Upper lobe of left lung (tissue), 6 donors: ENCODE measurements at regions not wholly inside any gene's neighbourhood (a gene's known extent, or its start where the extent isn't known, plus 50 kb on each side); places are given as distances from the start of the nearest gene placed in this dataset.

Source experiments
- ATAC-seq, 2 donors: fragments of 200-7000 bp; cut with Tn5 transposase; one replicate each; pipeline ENCODE4 v1.9.1; 2022; ENCODE audit warnings: mild to moderate bottlenecking in 2 of 2, moderate library complexity in 2 of 2; ENCODE audit not compliant: low FRiP score in 2 of 2
- DNase-seq, 2 donors: peaks; one replicate each; pipeline ENCODE4 v3.0.0-alpha.2; 2019 to 2020
- H3K27ac ChIP-seq, 4 donors: fragments of 200-600 bp; sonication (generic); one replicate each; pipeline ENCODE4 v1.5.1; 2016 to 2019
- H3K27me3 ChIP-seq, 4 donors: fragments of 200-600 bp; sonication (generic); one replicate each; pipeline ENCODE4 v1.5.1; 2017 to 2019
- H3K36me3 ChIP-seq, 4 donors: fragments of 200-600 bp; sonication (generic); one replicate each; pipeline ENCODE4 v1.5.1; 2016 to 2019
- H3K4me1 ChIP-seq, 4 donors: fragments of 200-600 bp; sonication (generic); one replicate each; pipeline ENCODE4 v1.5.1; 2018 to 2019
- H3K4me3 ChIP-seq, 4 donors: fragments of 200-600 bp; sonication (generic); one replicate each; pipeline ENCODE4 v1.5.1; 2017 to 2019; ENCODE audit warnings: mild to moderate bottlenecking in 2 of 4, moderate library complexity in 1 of 4
- H3K9me3 ChIP-seq, 4 donors: fragments of 200-600 bp; sonication (generic); one replicate each; pipeline ENCODE4 v1.5.1; 2018 to 2019
- EP300 ChIP-seq, 4 donors: sonication (generic); formaldehyde crosslinking; IDR thresholded peaks; one replicate each; pipeline ENCODE4 v1.5.1; 2017; ENCODE audit warnings: antibody characterized with exemption in 4 of 4, control low read depth in 2 of 4
- POLR2A ChIP-seq, 4 donors: fragments of 450-650 bp; IDR thresholded peaks; one replicate each; pipeline ENCODE4 v1.5.1; 2016 to 2017; ENCODE audit warnings: antibody characterized with exemption in 4 of 4, mild to moderate bottlenecking in 2 of 4
- POLR2AphosphoS5 ChIP-seq, 2 donors: sonication (generic); formaldehyde crosslinking; IDR thresholded peaks; one replicate each; pipeline ENCODE4 v1.5.1; 2017; ENCODE audit warnings: antibody characterized with exemption in 2 of 2
- WGBS, 2 donors: methylation state at CpG; one replicate each; pipeline ENCODE4 v1.1.5; 2017 to 2018; 5-methylcytosine and 5-hydroxymethylcytosine counted together
- TF ChIP-seq, protein P1 (sequence below), 6 experiments: fragments of 450-650 bp in 4 of 6; fragments of 200-600 bp in 2 of 6; sonication (generic) in 2 of 6; IDR thresholded peaks; one replicate each; pipeline ENCODE4 v1.5.1; 2016 to 2019; ENCODE audit warnings: antibody characterized with exemption in 6 of 6
- donor health status: DM: no; HTN: no; CAD: no; lungs with moderate emphysema.
- donor health status: DM: no; HTN: yes; CAD: no; lungs with severe emphysema.

DNA sequence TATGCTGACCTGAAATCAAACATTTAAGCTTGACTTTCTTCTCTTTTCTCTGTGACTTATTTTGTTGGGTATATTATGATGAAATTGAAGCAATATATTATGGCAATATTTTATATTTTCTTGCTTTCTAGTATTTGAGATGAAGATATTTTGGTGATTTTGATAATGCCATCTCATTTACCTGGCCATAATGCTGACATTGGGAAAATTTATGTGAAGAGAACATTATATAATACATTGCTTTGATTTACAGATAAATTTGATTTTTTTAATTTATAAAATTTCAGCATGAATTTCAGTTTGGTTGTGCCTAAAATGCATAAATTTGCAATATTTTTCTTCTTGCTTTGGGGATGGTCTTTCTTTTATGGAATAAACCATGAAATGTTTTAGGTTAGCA, 1413.7 kb upstream of the TMEFF2 start:
- no peak overlapping the region for H3K27ac ChIP-seq
- TF ChIP-seq EP300 (IDR thresholded peaks at IDR 0.05): no peak
- TF ChIP-seq, protein P1, sequence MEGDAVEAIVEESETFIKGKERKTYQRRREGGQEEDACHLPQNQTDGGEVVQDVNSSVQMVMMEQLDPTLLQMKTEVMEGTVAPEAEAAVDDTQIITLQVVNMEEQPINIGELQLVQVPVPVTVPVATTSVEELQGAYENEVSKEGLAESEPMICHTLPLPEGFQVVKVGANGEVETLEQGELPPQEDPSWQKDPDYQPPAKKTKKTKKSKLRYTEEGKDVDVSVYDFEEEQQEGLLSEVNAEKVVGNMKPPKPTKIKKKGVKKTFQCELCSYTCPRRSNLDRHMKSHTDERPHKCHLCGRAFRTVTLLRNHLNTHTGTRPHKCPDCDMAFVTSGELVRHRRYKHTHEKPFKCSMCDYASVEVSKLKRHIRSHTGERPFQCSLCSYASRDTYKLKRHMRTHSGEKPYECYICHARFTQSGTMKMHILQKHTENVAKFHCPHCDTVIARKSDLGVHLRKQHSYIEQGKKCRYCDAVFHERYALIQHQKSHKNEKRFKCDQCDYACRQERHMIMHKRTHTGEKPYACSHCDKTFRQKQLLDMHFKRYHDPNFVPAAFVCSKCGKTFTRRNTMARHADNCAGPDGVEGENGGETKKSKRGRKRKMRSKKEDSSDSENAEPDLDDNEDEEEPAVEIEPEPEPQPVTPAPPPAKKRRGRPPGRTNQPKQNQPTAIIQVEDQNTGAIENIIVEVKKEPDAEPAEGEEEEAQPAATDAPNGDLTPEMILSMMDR (IDR thresholded peaks at IDR 0.05): no peak
- TF ChIP-seq POLR2A (IDR thresholded peaks at IDR 0.05): no peak
- TF ChIP-seq POLR2AphosphoS5 (IDR thresholded peaks at IDR 0.05): no peak
- no peak for DNase-seq
- no peak overlapping the region for H3K4me3 ChIP-seq
- H3K27me3 ChIP-seq: no peaks in the 10 kb centered on the region
- ATAC-seq: no peak
- no peaks in the 10 kb centered on the region for H3K9me3 ChIP-seq
- no peaks in the 10 kb centered on the region for H3K36me3 ChIP-seq
- H3K4me1 ChIP-seq: no peaks in the 10 kb centered on the region

DNA sequence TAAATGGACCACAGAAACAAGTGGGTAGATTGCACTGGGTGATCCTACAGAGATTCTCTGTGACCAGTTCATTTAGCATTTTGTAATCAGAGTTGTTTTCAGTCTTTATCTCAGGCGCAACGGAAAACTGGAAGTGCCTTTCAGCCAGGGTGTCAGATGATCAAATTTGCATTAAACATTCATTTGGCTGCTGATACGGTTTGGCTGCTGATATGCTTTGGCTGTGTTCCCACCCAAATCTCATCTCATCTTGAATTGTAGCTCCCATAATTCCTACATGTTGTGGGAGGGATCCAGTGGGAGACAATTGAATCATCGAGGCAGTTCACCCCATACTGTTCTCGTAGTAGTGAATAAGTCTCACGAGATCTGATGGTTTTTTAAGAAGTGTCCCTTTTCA, 1396.1 kb upstream of the TMEFF2 start:
- Histone ChIP-seq H3K36me3 (no peaks in the 10 kb centered on the region), H3K27ac (no peak overlapping the region), H3K9me3 (peaks cover 0 to 9% (median 2%) of the 10 kb centered on the region in 4 donors), H3K4me3 (no peak overlapping the region), H3K4me1 (no peaks in the 10 kb centered on the region), H3K27me3 (no peaks in the 10 kb centered on the region)
- ATAC-seq (no peak), DNase-seq (no peak)
- no peak for TF ChIP-seq POLR2AphosphoS5 (IDR thresholded peaks at IDR 0.05)
- TF ChIP-seq EP300 (IDR thresholded peaks at IDR 0.05): no peak
- TF ChIP-seq, protein P1 (IDR thresholded peaks at IDR 0.05): no peak
- no peak for TF ChIP-seq POLR2A (IDR thresholded peaks at IDR 0.05)
- 66 to 88% methylated on average over 6 of the region's 6 CpGs for WGBS, 2 donors

DNA sequence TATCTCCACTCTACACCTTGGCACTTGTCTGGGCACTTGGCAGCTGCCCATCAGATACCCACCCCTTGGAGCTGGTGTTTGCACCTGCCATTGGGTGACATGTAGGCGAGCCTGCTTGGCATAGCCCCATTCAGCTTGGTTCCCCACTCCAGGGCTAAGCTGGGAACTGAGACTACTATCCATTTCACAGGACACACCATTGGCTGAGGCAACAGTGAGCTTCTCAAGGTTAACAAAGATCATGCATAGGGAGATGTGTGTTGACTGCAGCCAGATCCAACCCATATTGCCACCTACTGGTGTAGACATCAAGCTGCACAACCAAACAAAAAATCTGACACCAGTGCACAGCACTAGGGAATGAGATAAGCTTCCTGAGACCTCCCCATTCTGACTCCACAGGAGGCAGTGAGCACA, 1389.8 kb upstream of the TMEFF2 start:
- 73 to 100% methylated on average over 1 of the region's 1 CpG for WGBS, 2 donors
- H3K4me3 ChIP-seq: no peak overlapping the region
- TF ChIP-seq, protein P1 (IDR thresholded peaks at IDR 0.05): no peak
- no peak for TF ChIP-seq POLR2A (IDR thresholded peaks at IDR 0.05)
- no peak for TF ChIP-seq POLR2AphosphoS5 (IDR thresholded peaks at IDR 0.05)
- no peak for TF ChIP-seq EP300 (IDR thresholded peaks at IDR 0.05)
- H3K27me3 ChIP-seq: no peaks in the 10 kb centered on the region
- H3K4me1 ChIP-seq: no peaks in the 10 kb centered on the region
- ATAC-seq (no peak), DNase-seq (no peak)
- no peak overlapping the region for H3K27ac ChIP-seq
- H3K9me3 ChIP-seq: no peaks in the 10 kb centered on the region
- H3K36me3 ChIP-seq: no peaks in the 10 kb centered on the region

DNA sequence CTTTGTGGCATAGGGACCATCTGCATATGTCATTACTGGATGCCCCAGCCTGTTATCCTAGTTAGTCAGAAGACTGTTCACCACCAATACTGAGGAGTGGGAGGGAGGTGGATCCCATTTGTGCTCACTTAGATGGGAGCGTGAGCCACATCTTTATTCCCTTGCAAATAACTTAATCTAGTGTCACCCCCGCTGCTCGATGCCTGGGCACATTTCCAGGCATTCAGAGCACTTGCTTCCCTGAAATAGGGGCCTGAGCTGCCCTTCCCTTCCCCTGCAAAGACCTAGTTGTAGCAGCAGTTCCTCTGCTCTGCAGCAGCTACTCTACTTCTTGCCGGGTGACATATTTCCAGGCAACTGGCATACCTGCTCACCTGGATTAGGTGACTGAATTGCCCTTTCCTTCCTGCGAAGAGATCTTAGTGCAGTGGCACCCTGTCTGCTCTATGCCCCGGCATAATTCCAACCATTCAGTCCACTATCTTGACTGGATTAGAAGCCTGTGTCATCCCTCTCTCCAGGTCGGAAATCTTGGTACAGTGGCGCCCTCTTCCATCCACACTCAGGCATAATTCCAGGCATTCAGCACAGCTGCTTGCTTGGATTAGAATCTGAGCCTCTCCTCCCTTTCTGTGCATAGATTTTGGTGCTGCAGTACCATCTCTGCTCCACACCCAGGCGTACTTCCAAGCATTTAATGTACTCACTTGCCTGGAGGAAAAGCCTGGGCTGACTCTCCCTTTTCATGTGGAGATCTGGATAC, 1389.1 kb upstream of the TMEFF2 start:
- Histone ChIP-seq H3K4me3 (no peak overlapping the region), H3K36me3 (no peaks in the 10 kb centered on the region), H3K4me1 (no peaks in the 10 kb centered on the region), H3K9me3 (no peaks in the 10 kb centered on the region), H3K27ac (no peak overlapping the region), H3K27me3 (no peaks in the 10 kb centered on the region)
- no peak for DNase-seq
- 68 to 73% methylated on average over 9 of the region's 9 CpGs for WGBS, 2 donors
- no peak for TF ChIP-seq POLR2AphosphoS5 (IDR thresholded peaks at IDR 0.05)
- no peak for ATAC-seq

DNA sequence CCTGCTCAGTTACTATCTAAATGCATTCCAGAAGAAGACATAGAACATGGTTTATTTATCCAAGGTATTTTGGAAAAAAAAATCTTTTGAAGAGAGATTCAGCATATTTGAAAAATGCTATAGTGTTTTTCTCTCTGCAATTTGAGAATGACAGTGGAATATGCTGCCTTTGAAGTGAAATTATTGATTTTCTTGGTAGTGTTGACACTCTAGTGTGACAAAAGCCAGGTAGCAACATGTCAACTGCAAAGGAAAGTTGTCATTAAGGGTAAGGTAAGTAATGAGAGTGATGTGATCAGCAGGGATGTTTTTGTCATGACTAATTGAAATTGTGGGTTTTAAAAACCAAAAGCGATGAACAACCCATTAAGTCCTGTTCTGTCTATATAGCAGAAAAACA, 1387.1 kb upstream of the TMEFF2 start:
- H3K27ac ChIP-seq: no peak overlapping the region

More for the DNA sequence above, 1387.1 kb upstream of the TMEFF2 start:
- DNase-seq (no peak), ATAC-seq (no peak)
- no peak overlapping the region for H3K4me3 ChIP-seq
- 95 to 100% methylated on average over 1 of the region's 1 CpG for WGBS, 2 donors
- H3K27me3 ChIP-seq: no peaks in the 10 kb centered on the region
- TF ChIP-seq, protein P1 (IDR thresholded peaks at IDR 0.05): no peak
- TF ChIP-seq EP300 (IDR thresholded peaks at IDR 0.05): no peak
- no peaks in the 10 kb centered on the region for H3K4me1 ChIP-seq
- H3K9me3 ChIP-seq: no peaks in the 10 kb centered on the region
- no peaks in the 10 kb centered on the region for H3K36me3 ChIP-seq
